ENCODE measurements at regions not wholly inside any gene's neighbourhood (a gene's known extent, or its start where the extent isn't known, plus 50 kb on each side); places are given as distances from the start of the nearest gene placed in this dataset.

- DNase-seq: no peak
Observed at GRCh38 chr2:9774266-9774665, 69.0 kb upstream of the TAF1B start.

GRCh38 chr2:9775351-9775750 is 67.9 kb upstream of the TAF1B start:
- DNase-seq: no peak

- DNase-seq: no peak
Observed at GRCh38 chr2:9775999-9776712, 67.1 kb upstream of the TAF1B start.

- DNase-seq: no peak
Observed at GRCh38 chr2:9777081-9777480, 66.2 kb upstream of the TAF1B start.

- no peak for DNase-seq
Observed at GRCh38 chr2:9778012-9778411, 65.3 kb upstream of the TAF1B start.

- no peak for DNase-seq
Observed at GRCh38 chr2:9778471-9779316, 64.6 kb upstream of the TAF1B start.

GRCh38 chr2:9779596-9780264 is 63.5 kb upstream of the TAF1B start:
- no peak for DNase-seq

- DNase-seq: no peak
Observed at GRCh38 chr2:9780368-9781130, 62.7 kb upstream of the TAF1B start.

- no peak for DNase-seq
Observed at GRCh38 chr2:9781252-9781651, 62.0 kb upstream of the TAF1B start.

- no peak for DNase-seq
Observed at GRCh38 chr2:9782197-9782719, 61.0 kb upstream of the TAF1B start.

- no peak for DNase-seq
Observed at GRCh38 chr2:9789371-9789770, 53.9 kb upstream of the TAF1B start.

- DNase-seq: no peak
Observed at GRCh38 chr2:9790702-9791225, 52.5 kb upstream of the TAF1B start.

- DNase-seq: no peak
Observed at GRCh38 chr2:9791711-9792110, 51.6 kb upstream of the TAF1B start.

- DNase-seq: no peak
Observed at GRCh38 chr2:9793156-9793917, 49.9 kb upstream of the TAF1B start.
